Activated CD8-positive, alpha-beta T cell treated with anti-CD3 and anti-CD28 coated beads for 36 hours (primary cell): ENCODE measurements at regions not wholly inside any gene's neighbourhood (a gene's known extent, or its start where the extent isn't known, plus 50 kb on each side); places are given as distances from the start of the nearest gene placed in this dataset.

ENCODE experiments used
- ATAC-seq: fragments of 200-7000 bp; cut with Tn5 transposase; one replicate; pipeline ENCODE4 v1.10.0; 2021; ENCODE audit warnings: mild to moderate bottlenecking, moderate library complexity
- CTCF ChIA-PET: fragments of 350-600 bp; sonication (Branson Sonifier 250); formaldehyde crosslinking; loops from one replicate; lab custom pipeline; 2021; ENCODE audit warnings: antibody characterized with exemption; lab: Charles Lee
- POLR2A ChIA-PET: fragments of 350-600 bp; sonication (Branson Sonifier 250); formaldehyde crosslinking; loops from one replicate; lab custom pipeline; 2021; ENCODE audit warnings: antibody characterized with exemption; lab: Charles Lee
- DNase-seq: peaks from one replicate; pipeline ENCODE4 v3.0.0-alpha.2; 2020
- H3K27ac Mint-ChIP-seq: one replicate; pipeline ENCODE4 v1.8.0; 2021; ENCODE audit warnings: mild to moderate bottlenecking, mixed read lengths
- H3K27me3 Mint-ChIP-seq: one replicate; pipeline ENCODE4 v1.8.0; 2021; ENCODE audit warnings: mixed read lengths
- H3K36me3 Mint-ChIP-seq: one replicate; pipeline ENCODE4 v1.8.0; 2021; ENCODE audit warnings: low read depth, mixed read lengths
- H3K4me1 Mint-ChIP-seq: one replicate; pipeline ENCODE4 v1.8.0; 2021; ENCODE audit warnings: low read depth, mixed read lengths
- H3K4me3 Mint-ChIP-seq: one replicate; pipeline ENCODE4 v1.8.0; 2021; ENCODE audit warnings: mild to moderate bottlenecking, moderate library complexity, mixed read lengths
- H3K9me3 Mint-ChIP-seq: one replicate; pipeline ENCODE4 v1.8.0; 2021; ENCODE audit warnings: mixed read lengths
- CTCF ChIP-seq: fragments of 200-600 bp; IDR thresholded peaks from one replicate; pipeline ENCODE4 v1.8.0; 2022; ENCODE audit warnings: antibody characterized with exemption, mild to moderate bottlenecking
- intact Hi-C: fragments of 100-400 bp; cut with micrococcal nuclease; formaldehyde crosslinking; loops from one replicate; pipeline ENCODE4 v1.10.0; 2022

GRCh38 chr15:66858423-66859207 is 156.6 kb downstream of the SMAD6 start:
- no peak overlapping the region for H3K4me3 Mint-ChIP-seq
- TF ChIP-seq CTCF = no peak
- H3K27me3 Mint-ChIP-seq = peaks cover 17% of the 10 kb centered on the region
- ATAC-seq (no peak), DNase-seq (no peak)
- no peaks in the 10 kb centered on the region for H3K4me1 Mint-ChIP-seq
- intact Hi-C loops = no loop called here
- ChIA-PET POLR2A (no interaction called here), CTCF (interaction anchor here (1.0 kb wide), 2 partner anchors 9 to 240 kb away, joined by 3 read pairs; no protein-coding TSS in a partner anchor)
- H3K9me3 Mint-ChIP-seq = no peaks in the 10 kb centered on the region
- no peaks in the 10 kb centered on the region for H3K36me3 Mint-ChIP-seq
- H3K27ac Mint-ChIP-seq = no peak overlapping the region

- Mint-ChIP-seq H3K9me3 (no peaks in the 10 kb centered on the region), H3K4me1 (no peaks in the 10 kb centered on the region), H3K27me3 (peaks cover 16% of the 10 kb centered on the region), H3K36me3 (no peaks in the 10 kb centered on the region), H3K4me3 (no peak overlapping the region), H3K27ac (no peak overlapping the region)
- ATAC-seq (no peak), DNase-seq (no peak)
- ChIA-PET CTCF (no interaction called here), POLR2A (no interaction called here)
- TF ChIP-seq CTCF = no peak
- intact Hi-C loops = no loop called here
These were observed 157.7 kb downstream of the SMAD6 start for GRCh38 chr15:66859688-66860253.

- DNase-seq (no peak), ATAC-seq (no peak)
- intact Hi-C loops = no loop called here
- H3K4me3 Mint-ChIP-seq = no peak overlapping the region
- H3K36me3 Mint-ChIP-seq = no peaks in the 10 kb centered on the region
- H3K4me1 Mint-ChIP-seq = no peaks in the 10 kb centered on the region
- ChIA-PET CTCF (interaction anchor here (1.1 to 2.5 kb wide), 8 partner anchors 9 to 258 kb away, joined by 3 to 26 read pairs (median 4); no protein-coding TSS in a partner anchor), POLR2A (interaction anchor here (1.1 kb wide), 1 partner anchor 9 kb away, joined by 4 read pairs; no protein-coding TSS in a partner anchor)
- H3K9me3 Mint-ChIP-seq = no peaks in the 10 kb centered on the region
- TF ChIP-seq CTCF = no peak
- peaks cover 16% of the 10 kb centered on the region for H3K27me3 Mint-ChIP-seq
- no peak overlapping the region for H3K27ac Mint-ChIP-seq
These were observed 158.8 kb downstream of the SMAD6 start for GRCh38 chr15:66860844-66861243.

- H3K27me3 Mint-ChIP-seq = peaks cover 16% of the 10 kb centered on the region
- intact Hi-C loops = no loop called here
- TF ChIP-seq CTCF = no peak
- H3K36me3 Mint-ChIP-seq = no peaks in the 10 kb centered on the region
- no peak overlapping the region for H3K4me3 Mint-ChIP-seq
- ChIA-PET POLR2A (no interaction called here), CTCF (interaction anchor here (0.7 to 2.5 kb wide), 14 partner anchors 10 to 259 kb away, joined by 3 to 26 read pairs (median 4); no protein-coding TSS in a partner anchor)
- no peak for ATAC-seq
- H3K27ac Mint-ChIP-seq = no peak overlapping the region
- H3K9me3 Mint-ChIP-seq = no peaks in the 10 kb centered on the region
- no peak for DNase-seq
- no peaks in the 10 kb centered on the region for H3K4me1 Mint-ChIP-seq
These were observed 160.3 kb downstream of the SMAD6 start for GRCh38 chr15:66862111-66862939.
